ENCODE measurements at regions not wholly inside any gene's neighbourhood (a gene's known extent, or its start where the extent isn't known, plus 50 kb on each side); places are given as distances from the start of the nearest gene placed in this dataset.
"Not testable (repeated sequence)": the region's sequence is repeated elsewhere in the genome, so short reads cannot be mapped to it uniquely, and the experiment has no call there.

GRCh38 chr3:194189243-194189791 is 53.4 kb downstream of the HES1 start:
- H3K9me3 Mint-ChIP-seq = no peaks in the 10 kb centered on the region
- no peaks in the 10 kb centered on the region for H3K36me3 Mint-ChIP-seq (ENCODE audit: low read depth)
- CTCF ChIA-PET = interaction anchor here (0.6 kb wide), 1 partner anchor 496 kb away, joined by 3 read pairs; no protein-coding TSS in a partner anchor
- H3K4me3 Mint-ChIP-seq = no peak overlapping the region
- DNase-seq = no peak
- H3K27ac Mint-ChIP-seq = no peak overlapping the region
- peaks cover 8% of the 10 kb centered on the region for H3K4me1 Mint-ChIP-seq (ENCODE audit: low read depth)
- intact Hi-C loops (cut with micrococcal nuclease) = no loop called here
- H3K27me3 Mint-ChIP-seq (ENCODE audit: low read depth) = no peaks in the 10 kb centered on the region

GRCh38 chr3:194191850-194192249 is 55.9 kb downstream of the HES1 start:
- not testable (repeated sequence) for H3K27me3 Mint-ChIP-seq (ENCODE audit: low read depth); DNase-seq

GRCh38 chr3:194194051-194194756 is 58.3 kb downstream of the HES1 start:
- Mint-ChIP-seq H3K36me3 (ENCODE audit: low read depth) (no peaks in the 10 kb centered on the region), H3K4me1 (ENCODE audit: low read depth) (peaks cover 13% of the 10 kb centered on the region), H3K27me3 (ENCODE audit: low read depth) (no peaks in the 10 kb centered on the region), H3K4me3 (no peak overlapping the region), H3K27ac (peak overlapping the region; percentile 35), H3K9me3 (no peaks in the 10 kb centered on the region)
- intact Hi-C loops (cut with micrococcal nuclease) = no loop called here
- peak; percentile 33 for DNase-seq
- CTCF ChIA-PET = no interaction called here

More at GRCh38 chr3:194191850-194192249, 55.9 kb downstream of the HES1 start:
- H3K36me3 Mint-ChIP-seq (ENCODE audit: low read depth); CTCF ChIA-PET; intact Hi-C loops (cut with micrococcal nuclease); H3K4me3 Mint-ChIP-seq; H3K9me3 Mint-ChIP-seq; H3K27ac Mint-ChIP-seq: not testable (repeated sequence)
- peaks cover 13% of the 10 kb centered on the region for H3K4me1 Mint-ChIP-seq (ENCODE audit: low read depth)

- Mint-ChIP-seq H3K4me1 (ENCODE audit: low read depth) (peaks cover 13% of the 10 kb centered on the region), H3K36me3 (ENCODE audit: low read depth) (no peaks in the 10 kb centered on the region), H3K27me3 (ENCODE audit: low read depth) (no peaks in the 10 kb centered on the region), H3K9me3 (no peaks in the 10 kb centered on the region), H3K27ac (no peak overlapping the region), H3K4me3 (no peak overlapping the region)
- no peak for DNase-seq
- intact Hi-C loops (cut with micrococcal nuclease) = no loop called here
- CTCF ChIA-PET = no interaction called here
Observed at GRCh38 chr3:194194757-194195085, 58.8 kb downstream of the HES1 start.

GRCh38 chr3:194195611-194196010 is 59.7 kb downstream of the HES1 start:
- no peak overlapping the region for H3K27ac Mint-ChIP-seq
- H3K4me1 Mint-ChIP-seq (ENCODE audit: low read depth) = peaks cover 13% of the 10 kb centered on the region
- no peak for DNase-seq
- intact Hi-C loops (cut with micrococcal nuclease) = no loop called here
- CTCF ChIA-PET = no interaction called here
- no peaks in the 10 kb centered on the region for H3K9me3 Mint-ChIP-seq
- H3K27me3 Mint-ChIP-seq (ENCODE audit: low read depth) = no peaks in the 10 kb centered on the region
- no peak overlapping the region for H3K4me3 Mint-ChIP-seq
- H3K36me3 Mint-ChIP-seq (ENCODE audit: low read depth) = no peaks in the 10 kb centered on the region

- Mint-ChIP-seq H3K27ac (no peak overlapping the region), H3K9me3 (no peaks in the 10 kb centered on the region), H3K27me3 (ENCODE audit: low read depth) (no peaks in the 10 kb centered on the region), H3K4me3 (no peak overlapping the region), H3K36me3 (ENCODE audit: low read depth) (no peaks in the 10 kb centered on the region), H3K4me1 (ENCODE audit: low read depth) (peaks cover 13% of the 10 kb centered on the region)
- intact Hi-C loops (cut with micrococcal nuclease) = no loop called here
- CTCF ChIA-PET = interaction anchor here (0.7 to 0.8 kb wide), 2 partner anchors 10 to 119 kb away, joined by 3 to 4 read pairs; no protein-coding TSS in a partner anchor
- no peak for DNase-seq
Observed at GRCh38 chr3:194196876-194197275, 60.9 kb downstream of the HES1 start.

- H3K27me3 Mint-ChIP-seq (ENCODE audit: low read depth) = no peaks in the 10 kb centered on the region
- CTCF ChIA-PET = interaction anchor here (0.7 kb wide), 1 partner anchor 9 kb away, joined by 3 read pairs; no protein-coding TSS in a partner anchor
Observed at GRCh38 chr3:194197396-194197960, 61.5 kb downstream of the HES1 start.

GRCh38 chr3:194197981-194198695 is 62.2 kb downstream of the HES1 start:
- no peaks in the 10 kb centered on the region for H3K36me3 Mint-ChIP-seq (ENCODE audit: low read depth)
- H3K27me3 Mint-ChIP-seq (ENCODE audit: low read depth) = no peaks in the 10 kb centered on the region
- H3K4me1 Mint-ChIP-seq (ENCODE audit: low read depth) = peaks cover 13% of the 10 kb centered on the region
- DNase-seq = no peak
- H3K9me3 Mint-ChIP-seq = no peaks in the 10 kb centered on the region
- intact Hi-C loops (cut with micrococcal nuclease) = no loop called here
- CTCF ChIA-PET = no interaction called here
- H3K4me3 Mint-ChIP-seq = no peak overlapping the region
- H3K27ac Mint-ChIP-seq = no peak overlapping the region

More at GRCh38 chr3:194197396-194197960, 61.5 kb downstream of the HES1 start:
- no peak for DNase-seq
- peaks cover 13% of the 10 kb centered on the region for H3K4me1 Mint-ChIP-seq (ENCODE audit: low read depth)
- no peak overlapping the region for H3K4me3 Mint-ChIP-seq
- intact Hi-C loops (cut with micrococcal nuclease) = no loop called here
- H3K27ac Mint-ChIP-seq = no peak overlapping the region
- H3K36me3 Mint-ChIP-seq (ENCODE audit: low read depth) = no peaks in the 10 kb centered on the region
- H3K9me3 Mint-ChIP-seq = no peaks in the 10 kb centered on the region

- intact Hi-C loops (cut with micrococcal nuclease) = no loop called here
- Mint-ChIP-seq H3K27ac (no peak overlapping the region), H3K27me3 (ENCODE audit: low read depth) (peaks cover 5% of the 10 kb centered on the region), H3K4me1 (ENCODE audit: low read depth) (peaks cover 15% of the 10 kb centered on the region), H3K36me3 (ENCODE audit: low read depth) (no peaks in the 10 kb centered on the region), H3K4me3 (no peak overlapping the region), H3K9me3 (no peaks in the 10 kb centered on the region)
- DNase-seq = no peak
- CTCF ChIA-PET = no interaction called here
Observed at GRCh38 chr3:194198938-194199337, 63.0 kb downstream of the HES1 start.

GRCh38 chr3:194200422-194201081 is 64.6 kb downstream of the HES1 start:
- Mint-ChIP-seq H3K36me3 (ENCODE audit: low read depth) (no peaks in the 10 kb centered on the region), H3K27ac (no peak overlapping the region), H3K9me3 (no peaks in the 10 kb centered on the region), H3K27me3 (ENCODE audit: low read depth) (peaks cover 7% of the 10 kb centered on the region), H3K4me3 (no peak overlapping the region), H3K4me1 (ENCODE audit: low read depth) (peaks cover 9% of the 10 kb centered on the region)
- no peak for DNase-seq
- intact Hi-C loops (cut with micrococcal nuclease) = no loop called here
- CTCF ChIA-PET = no interaction called here

GRCh38 chr3:194201953-194202666 is 66.2 kb downstream of the HES1 start:
- CTCF ChIA-PET = no interaction called here
- no peak overlapping the region for H3K27ac Mint-ChIP-seq
- intact Hi-C loops (cut with micrococcal nuclease) = loop anchor here (2.0 kb wide), 2 partner anchors 53 to 231 kb away; no protein-coding TSS in a partner anchor

More at GRCh38 chr3:194201953-194202666, 66.2 kb downstream of the HES1 start:
- no peak for DNase-seq
- Mint-ChIP-seq H3K4me3 (no peak overlapping the region), H3K36me3 (ENCODE audit: low read depth) (no peaks in the 10 kb centered on the region), H3K27me3 (ENCODE audit: low read depth) (peaks cover 14% of the 10 kb centered on the region), H3K9me3 (no peaks in the 10 kb centered on the region), H3K4me1 (ENCODE audit: low read depth) (peaks cover 18% of the 10 kb centered on the region)
